Neuronal stem cell (in vitro differentiated cells): ENCODE measurements at regions not wholly inside any gene's neighbourhood (a gene's known extent, or its start where the extent isn't known, plus 50 kb on each side); places are given as distances from the start of the nearest gene placed in this dataset.

Experiments
- DNase-seq: peaks from one replicate; pipeline ENCODE4 v3.0.0-alpha.2; 2013; ENCODE audit warnings: low spot score
- H2AFZ ChIP-seq: one replicate; pipeline ENCODE4 v1.6.1; 2013; ENCODE audit warnings: mild to moderate bottlenecking, low read length, inconsistent platforms
- H2AK5ac ChIP-seq: 2 replicates; pipeline ENCODE4 v1.6.1; 2013; ENCODE audit warnings: low read depth, mild to moderate bottlenecking, inconsistent platforms, low read length, moderate library complexity, mixed read lengths
- H2BK120ac ChIP-seq: 2 replicates; pipeline ENCODE4 v1.6.1; 2013; ENCODE audit warnings: low read depth, mild to moderate bottlenecking, inconsistent platforms, low read length, moderate library complexity, mixed read lengths
- H2BK12ac ChIP-seq: one replicate; pipeline ENCODE4 v1.6.1; 2013; ENCODE audit warnings: low read length, inconsistent platforms
- H2BK15ac ChIP-seq: 2 replicates; pipeline ENCODE4 v1.6.1; 2013; ENCODE audit warnings: mild to moderate bottlenecking, low read length, inconsistent platforms, mixed read lengths
- H2BK5ac ChIP-seq: one replicate; pipeline ENCODE4 v1.6.1; 2013; ENCODE audit warnings: inconsistent platforms, mild to moderate bottlenecking, low read length, moderate library complexity
- H3K14ac ChIP-seq: one replicate; pipeline ENCODE4 v1.6.1; 2013; ENCODE audit warnings: low read length, inconsistent platforms
- H3K18ac ChIP-seq: 2 replicates; pipeline ENCODE4 v1.6.1; 2013; ENCODE audit warnings: low read length, inconsistent platforms
- H3K23ac ChIP-seq: 2 replicates; pipeline ENCODE4 v1.6.1; 2013; ENCODE audit warnings: low read depth, mild to moderate bottlenecking, mixed read lengths, low read length, inconsistent platforms; ENCODE audit not compliant: poor library complexity
- H3K27ac ChIP-seq: replicated peaks from 3 replicates; pipeline ENCODE4 v1.5.1; 2013; ENCODE audit warnings: low read length, inconsistent platforms
- H3K27me3 ChIP-seq, 3 experiments: 2 replicates each; pipeline ENCODE4 v1.6.1; 2013; ENCODE audit warnings: low read length in 3 of 3, mild to moderate bottlenecking in 2 of 3, inconsistent platforms in 1 of 3, low read depth in 1 of 3, mixed read lengths in 1 of 3, moderate library complexity in 1 of 3; ENCODE audit not compliant: control insufficient read depth in 3 of 3, insufficient read depth in 3 of 3
- H3K36me3 ChIP-seq, 2 donors: replicated peaks in 1 of 2; 2 replicates each; pipeline ENCODE4 v1.6.1; 2013; ENCODE audit warnings: low read length in 2 of 2; ENCODE audit not compliant: control insufficient read depth in 2 of 2, insufficient read depth in 2 of 2
- H3K4ac ChIP-seq: 2 replicates; pipeline ENCODE4 v1.6.1; 2013; ENCODE audit warnings: inconsistent platforms, mild to moderate bottlenecking, low read length, moderate library complexity
- H3K4me1 ChIP-seq, 2 donors: 1 replicate in 1 of 2; 2 replicates in 1 of 2; pipeline ENCODE4 v1.6.1; 2013; ENCODE audit warnings: low read length in 2 of 2, low read depth in 1 of 2; ENCODE audit not compliant: control insufficient read depth in 2 of 2, insufficient read depth in 1 of 2
- H3K4me2 ChIP-seq: one replicate; pipeline ENCODE4 v1.6.1; 2013; ENCODE audit warnings: mild to moderate bottlenecking, low read length, inconsistent platforms; ENCODE audit not compliant: insufficient read depth, poor library complexity, severe bottlenecking
- H3K4me3 ChIP-seq, 2 donors: 2 replicates each; pipeline ENCODE4 v1.5.1; 2013; ENCODE audit warnings: low read length in 2 of 2, mild to moderate bottlenecking in 2 of 2, inconsistent platforms in 1 of 2, moderate library complexity in 1 of 2
- H3K79me1 ChIP-seq: one replicate; pipeline ENCODE4 v1.6.1; 2013; ENCODE audit warnings: low read depth, mild to moderate bottlenecking, inconsistent platforms, low read length, moderate library complexity
- H3K9ac ChIP-seq: one replicate; pipeline ENCODE4 v1.6.1; 2013; ENCODE audit warnings: mild to moderate bottlenecking, low read depth, low read length, inconsistent platforms; ENCODE audit not compliant: poor library complexity
- H3K9me3 ChIP-seq, 2 donors: replicated peaks in 1 of 2; 2 replicates each; pipeline versions ENCODE3 to v1.6.1; 2013; ENCODE audit warnings: low read length in 2 of 2, mild to moderate bottlenecking in 2 of 2, inconsistent platforms in 1 of 2, low read depth in 1 of 2, mixed read lengths in 1 of 2, moderate library complexity in 1 of 2; ENCODE audit not compliant: control insufficient read depth in 2 of 2, insufficient read depth in 1 of 2
- H4K8ac ChIP-seq: one replicate; pipeline ENCODE4 v1.6.1; 2013; ENCODE audit warnings: low read depth, mild to moderate bottlenecking, inconsistent platforms, low read length, moderate library complexity
- H4K91ac ChIP-seq: one replicate; pipeline ENCODE4 v1.6.1; 2013; ENCODE audit warnings: low read length, low read depth, mild to moderate bottlenecking, inconsistent platforms; ENCODE audit not compliant: poor library complexity
- WGBS, 2 donors: extraction: QIAGEN DNeasy Blood & Tissue Kit; methylation state at CpG; one replicate each; pipeline ENCODE4 v1.1.7; 2013; ENCODE audit warnings: missing lambda C conversion rate in 2 of 2, mixed read lengths in 1 of 2; ENCODE audit not compliant: insufficient read length in 2 of 2, insufficient replicate concordance in 1 of 2; ENCODE audit errors: extremely low coverage in 2 of 2; 5-methylcytosine and 5-hydroxymethylcytosine counted together

- H2AK5ac ChIP-seq = no peak overlapping the region
- no peak overlapping the region for H3K4me2 ChIP-seq
- WGBS, 2 donors = no CpG with 5 or more reads among the region's 6 CpGs
These were observed 119.4 kb downstream of the C1orf94 start for GRCh38 chr1:34296059-34296458.

GRCh38 chr1:34302798-34303197, 126.1 kb downstream of the C1orf94 start:
- Histone ChIP-seq H3K14ac (no peak overlapping the region), H3K4me1 (no peaks in the 10 kb centered on the region), H3K9ac (no peak overlapping the region), H3K4me3 (no peak overlapping the region), H3K4ac (no peak overlapping the region), H3K23ac (no peak overlapping the region), H4K91ac (no peak overlapping the region), H3K18ac (no peak overlapping the region), H2AK5ac (no peak overlapping the region), H3K36me3 (no peaks in the 10 kb centered on the region), H3K4me2 (no peak overlapping the region), H2BK5ac (no peak overlapping the region), H2BK120ac (no peak overlapping the region), H3K27ac (no peak overlapping the region), H3K79me1 (no peaks in the 10 kb centered on the region), H2BK12ac (no peak overlapping the region), H3K27me3 (peaks cover 0 to 3% (median 0%) of the 10 kb centered on the region in 3 experiments), H2AFZ (no peak overlapping the region), H3K9me3 (peaks cover 0 to 2% of the 10 kb centered on the region in 2 donors), H4K8ac (no peak overlapping the region), H2BK15ac (no peak overlapping the region)
- DNase-seq = no peak
- no CpG with 5 or more reads among the region's 1 CpG for WGBS, 2 donors

More at GRCh38 chr1:34296059-34296458, 119.4 kb downstream of the C1orf94 start:
- Histone ChIP-seq H3K4me1 (no peaks in the 10 kb centered on the region), H3K18ac (no peak overlapping the region), H3K9me3 (no peaks in the 10 kb centered on the region), H3K4me3 (no peak overlapping the region), H3K27me3 (no peaks in the 10 kb centered on the region), H3K79me1 (no peaks in the 10 kb centered on the region), H3K4ac (no peak overlapping the region), H2BK12ac (no peak overlapping the region), H2AFZ (no peak overlapping the region), H2BK15ac (no peak overlapping the region), H2BK5ac (no peak overlapping the region), H3K14ac (no peak overlapping the region), H3K9ac (no peak overlapping the region), H2BK120ac (no peak overlapping the region), H4K91ac (no peak overlapping the region), H3K36me3 (no peaks in the 10 kb centered on the region), H4K8ac (no peak overlapping the region), H3K23ac (no peak overlapping the region), H3K27ac (no peak overlapping the region)
- DNase-seq = no peak

GRCh38 chr1:34303218-34303617, 126.5 kb downstream of the C1orf94 start:
- H3K9ac ChIP-seq = no peak overlapping the region
- H3K4me3 ChIP-seq = no peak overlapping the region
- H2BK15ac ChIP-seq = no peak overlapping the region
- H2AK5ac ChIP-seq = no peak overlapping the region
- H3K36me3 ChIP-seq = no peaks in the 10 kb centered on the region
- H2BK5ac ChIP-seq = no peak overlapping the region
- H3K14ac ChIP-seq = no peak overlapping the region
- H3K18ac ChIP-seq = no peak overlapping the region
- H4K91ac ChIP-seq = no peak overlapping the region
- no peak overlapping the region for H2BK120ac ChIP-seq
- no peak for DNase-seq
- no peak overlapping the region for H2BK12ac ChIP-seq
- no peak overlapping the region for H3K27ac ChIP-seq
- H4K8ac ChIP-seq = no peak overlapping the region
- H2AFZ ChIP-seq = no peak overlapping the region
- no peaks in the 10 kb centered on the region for H3K4me1 ChIP-seq
- H3K4me2 ChIP-seq = no peak overlapping the region
- H3K4ac ChIP-seq = no peak overlapping the region
- H3K27me3 ChIP-seq = peaks cover 0 to 3% (median 0%) of the 10 kb centered on the region in 3 experiments
- no peak overlapping the region for H3K23ac ChIP-seq
- no peaks in the 10 kb centered on the region for H3K79me1 ChIP-seq
- H3K9me3 ChIP-seq = peaks cover 0 to 2% of the 10 kb centered on the region in 2 donors

- Histone ChIP-seq H3K4me1 (no peaks in the 10 kb centered on the region), H3K4ac (no peak overlapping the region), H3K9ac (peak overlapping the region; percentile 38), H3K79me1 (no peaks in the 10 kb centered on the region), H4K91ac (no peak overlapping the region), H2BK5ac (no peak overlapping the region), H3K27ac (no peak overlapping the region), H2BK12ac (no peak overlapping the region), H2BK15ac (no peak overlapping the region), H3K27me3 (peaks cover 0 to 3% (median 0%) of the 10 kb centered on the region in 3 experiments), H2AFZ (no peak overlapping the region), H3K14ac (no peak overlapping the region), H2AK5ac (no peak overlapping the region), H3K23ac (no peak overlapping the region), H3K4me2 (no peak overlapping the region), H3K36me3 (no peaks in the 10 kb centered on the region), H2BK120ac (no peak overlapping the region), H3K18ac (peak overlapping the region; percentile 15), H3K4me3 (peak overlapping the region in 1 of 2 donors; percentile 49), H4K8ac (no peak overlapping the region), H3K9me3 (peaks cover 0 to 2% of the 10 kb centered on the region in 2 donors)
- no CpG with 5 or more reads among the region's 2 CpGs for WGBS, 2 donors
- no peak for DNase-seq
These were observed 129.9 kb downstream of the C1orf94 start for GRCh38 chr1:34306568-34306967.
